Prostate gland (tissue), 2 donors: ENCODE measurements at regions not wholly inside any gene's neighbourhood (a gene's known extent, or its start where the extent isn't known, plus 50 kb on each side); places are given as distances from the start of the nearest gene placed in this dataset.
"Not testable (repeated sequence)": the region's sequence is repeated elsewhere in the genome, so short reads cannot be mapped to it uniquely, and the experiment has no call there.

Source experiments
- CTCF ChIP-seq, 4 experiments: fragments of 200-600 bp in 2 of 4; fragments of 450-650 bp in 2 of 4; sonication (generic) in 2 of 4; IDR thresholded peaks; 1 replicate in 3 of 4; 2 replicates in 1 of 4; pipeline ENCODE4 v1.5.1; 2016 to 2019; ENCODE audit warnings: antibody characterized with exemption in 4 of 4, mild to moderate bottlenecking in 2 of 4, moderate library complexity in 2 of 4
- POLR2A ChIP-seq: fragments of 450-650 bp; IDR thresholded peaks from one replicate; pipeline ENCODE4 v1.6.1; 2016; ENCODE audit warnings: antibody characterized with exemption, mild to moderate bottlenecking

GRCh38 chr12:84154991-84155930 is 757.3 kb downstream of the SLC6A15 start:
- not testable (repeated sequence) for TF ChIP-seq CTCF (IDR thresholded peaks at IDR 0.05); POLR2A
